ENCODE measurements at regions not wholly inside any gene's neighbourhood (a gene's known extent, or its start where the extent isn't known, plus 50 kb on each side); places are given as distances from the start of the nearest gene placed in this dataset.

- Histone ChIP-seq H3K4me1 (ENCODE audit: control insufficient read depth, extremely low read depth, insufficient read depth, low read length) (no peaks in the 10 kb centered on the region), H3K27ac (ENCODE audit: control insufficient read depth, insufficient read depth, low read length) (no peak overlapping the region), H3K79me2 (ENCODE audit: control insufficient read depth, insufficient read depth, low read length) (no peaks in the 10 kb centered on the region), H3K4me2 (ENCODE audit: control insufficient read depth, extremely low read depth, insufficient read depth, low read depth, low read length) (no peak overlapping the region), H3K9me1 (ENCODE audit: control insufficient read depth, extremely low read depth, insufficient read depth, low read length) (no peaks in the 10 kb centered on the region), H3K4me3 (ENCODE audit: control insufficient read depth in 2 of 3, extremely low read depth in 1 of 3, insufficient read depth in 2 of 3, low read depth in 1 of 3, low read length in 3 of 3) (no peak overlapping the region), H3K9me3 (ENCODE audit: control insufficient read depth, low read depth, low read length) (no peaks in the 10 kb centered on the region), H3K27me3 (ENCODE audit: control insufficient read depth, extremely low read depth, insufficient read depth, low read length) (no peaks in the 10 kb centered on the region), H4K20me1 (ENCODE audit: control insufficient read depth, extremely low read depth, insufficient read depth, low read length) (no peaks in the 10 kb centered on the region), H3K9ac (ENCODE audit: control insufficient read depth, extremely low read depth, insufficient read depth, low read length) (no peak overlapping the region), H2AFZ (ENCODE audit: control insufficient read depth, low read length) (no peak overlapping the region), H3K36me3 (ENCODE audit: control insufficient read depth in 2 of 2, extremely low read depth in 1 of 2, insufficient read depth in 2 of 2, low read length in 2 of 2) (no peaks in the 10 kb centered on the region)
- FAIRE-seq (no peak), DNase-seq (ENCODE audit: low read depth, low spot score) (no peak)
- TF ChIP-seq, protein P1, sequence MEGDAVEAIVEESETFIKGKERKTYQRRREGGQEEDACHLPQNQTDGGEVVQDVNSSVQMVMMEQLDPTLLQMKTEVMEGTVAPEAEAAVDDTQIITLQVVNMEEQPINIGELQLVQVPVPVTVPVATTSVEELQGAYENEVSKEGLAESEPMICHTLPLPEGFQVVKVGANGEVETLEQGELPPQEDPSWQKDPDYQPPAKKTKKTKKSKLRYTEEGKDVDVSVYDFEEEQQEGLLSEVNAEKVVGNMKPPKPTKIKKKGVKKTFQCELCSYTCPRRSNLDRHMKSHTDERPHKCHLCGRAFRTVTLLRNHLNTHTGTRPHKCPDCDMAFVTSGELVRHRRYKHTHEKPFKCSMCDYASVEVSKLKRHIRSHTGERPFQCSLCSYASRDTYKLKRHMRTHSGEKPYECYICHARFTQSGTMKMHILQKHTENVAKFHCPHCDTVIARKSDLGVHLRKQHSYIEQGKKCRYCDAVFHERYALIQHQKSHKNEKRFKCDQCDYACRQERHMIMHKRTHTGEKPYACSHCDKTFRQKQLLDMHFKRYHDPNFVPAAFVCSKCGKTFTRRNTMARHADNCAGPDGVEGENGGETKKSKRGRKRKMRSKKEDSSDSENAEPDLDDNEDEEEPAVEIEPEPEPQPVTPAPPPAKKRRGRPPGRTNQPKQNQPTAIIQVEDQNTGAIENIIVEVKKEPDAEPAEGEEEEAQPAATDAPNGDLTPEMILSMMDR (optimal IDR thresholded peaks at IDR 0.05 in 1 of 3, IDR thresholded peaks at IDR 0.05 in 1 of 3, conservative IDR thresholded peaks at IDR 0.05 in 1 of 3; ENCODE audit: extremely low read depth in 1 of 3, insufficient read depth in 2 of 3, low read length in 3 of 3), result no peak
- no peak for TF ChIP-seq EZH2 (IDR thresholded peaks at IDR 0.05; ENCODE audit: low read length)
- dilution Hi-C loops (cut with MboI; ENCODE audit: extremely low pct_ligation_motif_present, low sequenced_read_pairs), result no loop called here
Measured at GRCh38 chr7:17150018-17150417, 148.4 kb upstream of the AHR start.

DNA sequence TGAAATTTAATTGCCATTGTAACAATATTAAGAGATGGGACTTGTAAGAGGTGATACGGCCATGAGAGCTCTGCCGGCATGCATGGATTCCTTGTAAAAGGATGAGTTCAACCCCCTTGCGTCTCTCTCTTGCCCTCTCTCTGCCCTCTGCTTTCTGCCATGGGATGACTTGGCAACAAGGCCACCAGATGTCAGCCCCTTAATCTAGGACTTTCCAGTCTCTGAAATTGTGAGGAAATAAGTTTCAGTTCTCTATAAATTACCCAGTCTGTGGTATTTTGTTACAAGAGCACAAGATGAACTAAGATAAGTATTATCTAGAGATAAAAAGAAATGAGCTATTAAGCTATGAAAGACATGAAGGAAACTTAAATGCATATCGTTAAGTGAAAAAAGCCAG, 145.7 kb upstream of the AHR start:
- dilution Hi-C loops (cut with MboI; ENCODE audit: extremely low pct_ligation_motif_present, low sequenced_read_pairs), result no loop called here
- TF ChIP-seq EZH2 (IDR thresholded peaks at IDR 0.05; ENCODE audit: low read length), result no peak
- TF ChIP-seq, protein P1 (optimal IDR thresholded peaks at IDR 0.05 in 1 of 3, IDR thresholded peaks at IDR 0.05 in 1 of 3, conservative IDR thresholded peaks at IDR 0.05 in 1 of 3; ENCODE audit: extremely low read depth in 1 of 3, insufficient read depth in 2 of 3, low read length in 3 of 3), result no peak
- Histone ChIP-seq H3K4me2 (ENCODE audit: control insufficient read depth, extremely low read depth, insufficient read depth, low read depth, low read length) (no peak overlapping the region), H3K9me1 (ENCODE audit: control insufficient read depth, extremely low read depth, insufficient read depth, low read length) (no peaks in the 10 kb centered on the region), H3K4me3 (ENCODE audit: control insufficient read depth in 2 of 3, extremely low read depth in 1 of 3, insufficient read depth in 2 of 3, low read depth in 1 of 3, low read length in 3 of 3) (no peak overlapping the region), H4K20me1 (ENCODE audit: control insufficient read depth, extremely low read depth, insufficient read depth, low read length) (no peaks in the 10 kb centered on the region), H3K79me2 (ENCODE audit: control insufficient read depth, insufficient read depth, low read length) (no peaks in the 10 kb centered on the region), H2AFZ (ENCODE audit: control insufficient read depth, low read length) (no peak overlapping the region), H3K4me1 (ENCODE audit: control insufficient read depth, extremely low read depth, insufficient read depth, low read length) (no peaks in the 10 kb centered on the region), H3K27me3 (ENCODE audit: control insufficient read depth, extremely low read depth, insufficient read depth, low read length) (no peaks in the 10 kb centered on the region), H3K36me3 (ENCODE audit: control insufficient read depth in 2 of 2, extremely low read depth in 1 of 2, insufficient read depth in 2 of 2, low read length in 2 of 2) (no peaks in the 10 kb centered on the region), H3K9ac (ENCODE audit: control insufficient read depth, extremely low read depth, insufficient read depth, low read length) (no peak overlapping the region), H3K9me3 (ENCODE audit: control insufficient read depth, low read depth, low read length) (no peaks in the 10 kb centered on the region), H3K27ac (ENCODE audit: control insufficient read depth, insufficient read depth, low read length) (no peak overlapping the region)
- no peak for DNase-seq (ENCODE audit: low read depth, low spot score)
- FAIRE-seq, result no peak

All from keratinocyte (primary cell).